ENCODE measurements at regions not wholly inside any gene's neighbourhood (a gene's known extent, or its start where the extent isn't known, plus 50 kb on each side); places are given as distances from the start of the nearest gene placed in this dataset.

DNA sequence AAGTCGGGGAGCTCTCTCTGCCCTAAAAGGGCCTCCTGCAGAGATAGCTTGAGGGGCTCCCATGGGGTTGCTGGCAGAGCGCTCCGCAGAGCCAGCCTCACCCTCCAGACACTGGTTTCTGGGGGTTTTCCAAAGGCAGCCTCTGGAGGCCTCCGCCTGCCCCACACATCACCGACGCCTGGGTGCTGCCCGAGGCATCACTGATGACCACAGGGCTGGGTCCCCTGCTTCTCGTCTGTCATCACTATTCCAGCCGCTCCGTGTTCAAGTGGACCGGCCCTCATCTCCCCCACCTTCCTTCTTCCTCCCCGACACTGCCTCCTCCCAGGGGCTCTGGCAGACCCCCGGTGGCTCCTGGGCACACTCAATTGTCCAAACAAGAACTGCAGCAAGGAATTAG, 64.1 kb upstream of the IRX4 start:
- no peak for DNase-seq (ENCODE audit: low read depth)

DNA sequence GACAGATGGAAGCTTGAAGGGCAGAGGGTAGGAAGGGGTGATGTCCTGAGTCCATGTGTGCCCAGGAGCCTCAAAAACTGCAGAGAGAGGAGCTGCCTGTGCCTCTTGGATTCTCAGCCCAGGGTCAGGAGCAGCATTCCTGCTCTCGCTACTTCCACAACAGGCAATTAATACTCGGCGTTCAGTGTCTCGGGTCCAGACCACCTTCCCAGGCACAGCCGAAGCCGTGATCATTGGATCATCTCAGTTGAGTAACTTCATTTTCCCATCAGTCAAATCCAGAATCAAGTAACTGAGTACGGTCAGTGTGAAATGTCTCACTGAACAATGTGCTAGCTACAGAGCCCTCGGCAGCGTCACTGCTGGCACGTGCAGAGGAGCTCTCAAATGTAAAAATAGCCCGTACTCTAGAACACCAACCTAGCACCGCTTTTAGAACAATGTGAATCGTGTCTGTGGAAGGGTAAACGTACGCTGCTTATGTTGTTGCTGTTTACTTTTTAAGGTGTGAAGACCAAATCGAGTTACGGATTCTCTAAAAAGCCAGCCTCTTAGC, 63.5 kb upstream of the IRX4 start:
- DNase-seq (ENCODE audit: low read depth), result no peak

DNA sequence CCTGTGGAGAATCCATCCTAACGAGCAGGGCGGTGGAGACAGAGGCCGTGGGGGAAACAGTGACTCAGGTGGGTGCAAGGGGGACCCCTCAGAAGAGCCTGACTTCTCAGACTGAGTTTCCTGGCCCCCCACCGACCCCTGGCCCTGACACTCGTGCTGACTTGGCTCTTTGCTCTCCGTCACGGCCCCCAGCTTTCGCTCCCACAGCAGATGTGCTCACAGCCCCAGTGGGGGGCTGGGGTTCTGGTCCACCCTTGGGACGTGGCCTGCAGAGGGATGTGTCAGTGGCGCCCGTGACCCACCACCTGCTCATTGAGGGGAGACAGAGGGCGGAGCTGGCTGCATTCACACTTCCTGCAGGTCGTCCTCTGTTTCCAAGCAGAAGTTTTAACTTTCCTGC, 62.9 kb upstream of the IRX4 start:
- DNase-seq (ENCODE audit: low read depth), result no peak

DNA sequence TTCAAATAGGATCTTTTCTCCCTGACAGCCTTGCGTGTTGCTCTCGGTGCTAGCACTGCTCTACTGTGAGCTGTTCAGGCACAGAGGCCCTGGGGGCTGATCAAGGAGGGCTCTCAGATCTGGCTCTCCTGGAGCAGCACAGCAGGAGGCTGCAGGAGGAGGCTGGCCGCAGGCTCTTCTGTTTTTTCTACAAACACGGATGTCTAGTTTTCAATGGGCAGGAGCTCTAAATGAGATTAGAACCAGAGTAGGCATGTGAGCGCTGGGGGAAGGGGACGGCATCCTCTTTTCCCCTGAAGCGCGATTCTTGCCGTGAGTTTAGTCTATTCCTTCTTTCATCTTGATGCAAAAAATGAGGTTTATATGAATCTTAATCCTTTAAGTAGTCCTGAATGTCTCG, 61.7 kb upstream of the IRX4 start:
- DNase-seq (ENCODE audit: low read depth), result no peak

DNA sequence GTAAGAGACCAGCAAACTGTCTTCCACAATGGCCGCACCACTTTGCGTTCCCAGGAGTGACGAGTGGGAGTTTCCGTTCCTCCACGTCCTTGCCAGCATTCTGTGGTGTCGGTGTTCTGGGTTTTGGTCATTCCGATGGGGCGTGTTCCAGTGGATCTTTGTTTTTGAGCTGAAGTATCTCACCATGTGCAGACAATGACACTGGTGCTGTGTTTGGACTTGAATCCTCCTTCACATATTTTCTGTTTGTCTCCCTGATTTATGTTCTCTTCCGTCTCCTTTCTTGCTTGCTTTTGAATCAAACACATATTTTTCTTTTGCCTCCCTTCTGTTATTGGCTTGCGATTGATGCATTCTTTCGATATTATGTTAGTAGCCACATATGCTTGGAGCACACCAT, 60.8 kb upstream of the IRX4 start:
- DNase-seq (ENCODE audit: low read depth), result no peak

DNA sequence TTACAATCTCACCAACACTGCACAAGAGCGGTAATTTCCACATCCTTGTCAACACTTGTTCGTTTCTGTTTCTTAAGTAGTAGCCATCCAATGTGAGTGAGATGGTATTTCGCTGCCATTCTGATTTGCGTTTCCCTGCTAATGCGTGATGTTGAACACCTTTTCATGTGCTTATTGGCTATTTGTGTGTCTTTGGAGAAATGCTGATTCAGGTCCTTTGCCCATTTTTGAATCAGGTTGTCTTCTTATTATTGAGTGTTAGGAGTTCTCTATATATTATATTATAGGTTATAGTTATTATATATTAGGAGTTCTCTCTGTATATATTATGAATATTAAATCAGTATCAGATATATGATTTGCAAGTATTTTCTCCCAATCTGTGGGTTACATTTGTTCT, 59.9 kb upstream of the IRX4 start:
- DNase-seq (ENCODE audit: low read depth), result no peak

DNA sequence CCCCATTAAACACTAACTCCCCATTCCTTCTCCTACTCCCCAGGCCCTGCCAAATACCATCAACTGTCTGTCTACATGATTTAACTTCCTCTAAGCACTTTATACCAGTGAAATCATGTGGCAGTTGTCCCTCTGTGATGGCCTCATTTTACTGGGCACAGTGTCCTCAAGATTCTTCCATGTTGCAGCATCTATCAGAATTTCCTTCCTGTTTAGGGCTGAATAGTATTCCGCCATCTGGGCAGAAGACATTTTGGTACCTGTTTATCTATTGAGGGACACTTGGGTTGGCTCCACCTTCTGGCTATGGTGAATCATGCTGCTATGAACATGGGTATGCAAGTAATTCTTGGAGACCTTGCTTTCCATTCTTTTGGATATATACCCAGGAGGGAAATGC, 59.4 kb upstream of the IRX4 start:
- no peak for DNase-seq (ENCODE audit: low read depth)

DNA sequence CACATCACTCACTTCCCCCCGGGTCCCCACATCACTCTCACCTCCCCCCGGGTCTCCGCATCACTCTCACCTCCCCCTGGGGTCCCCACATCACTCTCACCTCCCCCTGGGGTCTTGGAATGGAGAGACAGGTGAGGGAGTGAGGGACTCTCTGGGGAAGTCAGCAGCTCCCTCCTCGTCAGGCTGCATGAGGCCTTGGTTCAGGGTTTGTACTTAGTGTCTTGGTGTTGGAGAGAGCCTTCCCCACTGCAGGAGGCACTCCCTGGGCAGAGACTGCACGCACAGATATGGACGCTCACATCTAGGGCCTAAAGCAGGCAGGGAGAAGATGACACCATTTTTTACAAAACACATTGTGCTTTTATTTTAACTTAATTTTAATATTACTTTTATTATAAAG, 56.5 kb upstream of the IRX4 start:
- DNase-seq (ENCODE audit: low read depth), result no peak

DNA sequence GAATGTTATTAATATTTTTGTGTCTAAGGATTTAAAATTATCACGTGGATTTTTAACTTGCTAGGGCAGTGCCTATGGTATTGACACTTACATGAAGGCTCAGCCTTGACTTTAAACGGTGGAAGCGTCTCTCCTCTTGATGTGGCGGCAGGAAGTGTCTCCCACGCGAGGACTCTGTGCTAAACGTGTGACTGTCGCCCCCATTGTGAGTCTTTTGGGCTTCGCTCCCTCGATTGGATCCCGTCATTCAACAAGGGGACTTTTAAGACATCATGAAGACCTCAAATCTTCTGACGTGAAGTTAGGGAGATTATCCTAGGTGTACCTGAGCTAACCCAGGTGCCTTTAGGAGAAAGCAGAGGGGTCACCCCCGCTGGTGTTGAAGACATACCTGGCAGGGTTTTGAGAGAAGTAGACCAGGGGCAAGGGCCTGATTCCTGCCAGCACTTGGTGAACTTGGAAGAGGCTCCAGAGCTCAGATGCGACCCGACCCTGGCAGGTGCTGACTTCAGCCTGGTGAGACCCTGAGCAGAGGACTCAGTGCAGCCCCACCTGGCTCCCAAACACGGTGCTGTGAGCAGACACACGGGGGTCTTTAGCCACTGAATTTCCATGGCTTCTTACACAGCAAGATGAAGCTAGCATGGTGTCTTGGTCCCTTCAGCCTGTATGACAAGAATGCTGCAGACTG, 55.7 kb upstream of the IRX4 start:
- no peak for DNase-seq (ENCODE audit: low read depth)

DNA sequence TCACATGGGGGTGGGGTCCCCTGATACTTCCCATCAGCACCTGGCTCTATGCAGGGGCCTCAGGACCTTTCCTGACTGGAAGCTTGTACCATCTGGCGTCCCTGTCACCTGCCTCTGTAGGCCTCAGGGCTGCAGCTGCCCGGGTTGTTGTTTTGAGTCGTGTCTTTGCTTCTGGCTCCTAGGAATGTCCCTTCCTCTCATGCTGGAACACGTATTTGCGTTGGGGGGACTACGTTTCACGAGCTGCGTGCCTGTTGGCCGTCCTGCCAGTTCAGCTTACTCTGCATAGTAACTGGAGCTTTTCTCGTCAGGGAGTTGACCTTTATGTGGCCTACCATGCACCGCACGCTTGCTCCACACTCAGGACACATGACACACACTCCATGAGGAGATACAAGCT, 54.9 kb upstream of the IRX4 start:
- DNase-seq (ENCODE audit: low read depth), result no peak

DNA sequence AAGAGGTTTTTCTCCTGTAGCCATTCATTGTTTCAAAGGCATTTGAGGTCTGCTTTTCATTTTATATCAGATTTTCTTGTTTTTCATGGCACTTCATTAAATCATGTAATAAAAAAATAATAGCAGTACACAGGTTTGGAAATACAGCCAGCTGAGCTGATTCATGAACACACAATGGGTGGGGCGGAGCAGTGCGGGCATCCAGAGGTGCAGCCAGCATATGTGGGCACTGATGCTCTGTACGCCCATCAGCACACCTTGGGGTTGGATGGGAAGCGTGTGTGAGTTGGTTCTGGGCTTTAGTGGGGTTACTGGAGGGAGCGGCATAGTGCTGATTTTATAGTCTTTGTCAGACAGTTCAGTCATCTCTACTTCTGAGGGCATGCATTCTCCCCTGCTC, 54.2 kb upstream of the IRX4 start:
- no peak for DNase-seq (ENCODE audit: low read depth)

DNA sequence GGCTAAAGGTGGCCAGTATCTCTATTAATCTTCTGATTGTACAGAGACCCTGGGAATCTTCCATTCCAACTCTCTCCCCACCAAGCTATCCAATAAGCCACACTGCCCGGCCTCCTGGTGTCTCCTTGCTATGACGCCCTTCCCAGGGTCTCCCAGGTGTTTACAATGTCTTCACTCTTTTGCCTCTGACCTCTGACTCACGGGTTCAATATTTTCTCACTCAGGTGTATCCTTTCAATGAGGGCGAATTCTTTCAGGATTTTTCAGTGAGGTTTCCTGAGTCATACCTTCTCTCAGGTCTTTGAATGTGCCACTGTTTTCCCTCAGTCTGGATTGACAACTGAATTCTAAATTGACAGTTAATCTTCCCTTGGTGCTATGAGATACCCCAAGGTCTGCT, 53.7 kb upstream of the IRX4 start:
- DNase-seq (ENCODE audit: low read depth), result no peak

DNA sequence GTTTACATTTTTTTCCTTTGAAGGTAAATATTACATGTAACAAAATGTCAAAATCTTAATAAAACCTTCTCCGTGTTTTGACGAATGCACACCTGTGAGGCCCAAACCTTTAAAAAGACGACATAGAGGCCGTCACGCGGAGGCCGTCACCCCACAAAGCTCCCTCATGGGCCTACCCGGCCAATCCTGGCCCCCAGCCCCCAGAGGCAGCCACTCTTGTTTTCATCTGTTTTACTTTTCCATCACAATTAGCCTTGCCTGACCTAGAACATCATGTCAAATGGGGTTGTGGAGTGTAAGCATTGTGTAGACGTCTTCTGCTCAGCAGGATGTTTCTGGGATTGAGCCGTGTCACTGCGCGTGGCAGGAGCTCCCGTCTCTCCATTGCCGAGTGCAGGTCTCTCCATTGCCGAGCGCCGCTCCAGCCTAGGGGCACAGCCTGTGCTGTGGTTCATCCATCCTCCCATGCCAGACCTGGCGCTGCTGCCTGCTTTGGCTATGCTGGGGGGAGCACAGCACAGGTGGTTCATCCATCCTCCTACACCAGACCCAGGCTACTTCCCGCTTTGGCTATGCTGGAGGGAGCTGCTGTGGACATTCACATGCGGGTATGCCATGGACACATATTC, 52.2 kb upstream of the IRX4 start:
- DNase-seq (ENCODE audit: low read depth), result no peak

DNA sequence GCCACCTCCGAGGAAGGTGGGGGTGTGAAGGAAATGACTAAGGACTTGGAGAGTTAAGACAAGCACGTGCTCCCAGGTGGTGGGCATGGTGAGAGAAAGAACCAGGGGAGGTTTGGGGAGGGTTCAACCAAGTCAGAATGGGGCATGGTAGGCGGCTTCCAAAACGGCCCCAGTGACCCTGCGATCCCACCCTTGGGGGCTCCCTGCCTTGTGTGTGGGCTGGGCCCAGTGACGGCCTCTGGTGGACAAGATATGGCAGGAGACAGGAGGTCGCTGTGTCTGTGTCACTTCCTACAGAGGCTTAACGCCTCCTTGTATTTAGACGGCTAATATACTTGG, 51.3 kb upstream of the IRX4 start:
- no peak for DNase-seq (ENCODE audit: low read depth)

DNA sequence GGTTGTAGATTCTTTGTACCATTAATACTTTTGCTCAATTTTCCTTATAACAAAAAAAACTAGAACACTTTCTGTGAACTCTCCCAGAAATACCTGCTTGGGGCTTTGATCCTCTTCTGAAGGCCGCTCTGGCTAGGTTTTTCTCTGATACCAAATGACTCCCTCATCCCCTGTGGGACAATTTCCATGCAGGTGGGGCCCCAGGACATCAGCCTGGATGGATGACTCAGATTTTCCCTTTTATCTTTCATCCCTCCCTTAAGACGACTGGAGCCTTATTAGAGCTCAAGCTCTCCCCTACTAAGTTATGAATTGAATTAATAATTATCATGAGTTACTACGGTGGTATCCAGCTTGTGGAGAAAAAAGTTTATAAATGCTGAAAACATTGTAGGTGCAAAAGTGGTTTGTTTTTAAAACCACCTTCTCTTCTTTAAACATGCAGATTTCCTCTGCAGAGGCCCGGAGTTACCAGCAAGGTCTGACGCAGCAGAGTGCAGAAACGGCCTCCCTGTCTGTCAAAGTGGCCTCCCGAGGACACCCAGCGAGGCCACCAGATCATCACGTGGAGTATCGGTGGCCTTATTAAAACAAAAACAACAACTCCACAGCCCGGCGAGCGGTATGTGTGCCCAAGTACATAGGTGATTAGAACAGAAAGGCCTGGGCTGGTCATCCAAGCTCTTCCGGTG, 50.8 kb upstream of the IRX4 start:
- DNase-seq (ENCODE audit: low read depth), result no peak

Measured in myocyte (in vitro differentiated cells).